Endodermal cell (in vitro differentiated cells): ENCODE measurements at regions not wholly inside any gene's neighbourhood (a gene's known extent, or its start where the extent isn't known, plus 50 kb on each side); places are given as distances from the start of the nearest gene placed in this dataset.

Source experiments
- DNase-seq: peaks from one replicate; pipeline ENCODE4 v3.0.0-alpha.2; 2017
- H3K27ac ChIP-seq: 2 replicates; pipeline ENCODE4 v1.5.1; 2013; ENCODE audit warnings: mild to moderate bottlenecking, low read depth, low read length, moderate library complexity
- H3K27me3 ChIP-seq: 2 replicates; pipeline ENCODE4 v1.6.1; 2013; ENCODE audit warnings: mild to moderate bottlenecking, low read length, moderate library complexity; ENCODE audit not compliant: insufficient read depth, control insufficient read depth, poor library complexity, severe bottlenecking
- H3K36me3 ChIP-seq: 2 replicates; pipeline ENCODE4 v1.7.0; 2013; ENCODE audit warnings: mild to moderate bottlenecking, low read length, moderate library complexity; ENCODE audit not compliant: control insufficient read depth, insufficient read depth
- H3K4me1 ChIP-seq: one replicate; pipeline ENCODE4 v1.7.0; 2013; ENCODE audit warnings: low read length; ENCODE audit not compliant: control insufficient read depth, insufficient read depth
- H3K4me3 ChIP-seq: 2 replicates; pipeline ENCODE4 v1.5.1; 2013; ENCODE audit warnings: mild to moderate bottlenecking, low read length, moderate library complexity
- H3K9ac ChIP-seq: 2 replicates; pipeline ENCODE4 v1.6.1; 2013; ENCODE audit warnings: mild to moderate bottlenecking, low read length, moderate library complexity; ENCODE audit not compliant: poor library complexity, severe bottlenecking; ENCODE audit errors: extremely low read depth
- H3K9me3 ChIP-seq: 2 replicates; pipeline ENCODE4 v1.6.1; 2013; ENCODE audit warnings: mild to moderate bottlenecking, low read length, moderate library complexity; ENCODE audit not compliant: control insufficient read depth
- H3K27ac Mint-ChIP-seq: 2 replicates; pipeline ENCODE4 v1.8.0; 2020; ENCODE audit warnings: mixed read lengths
- H3K27me3 Mint-ChIP-seq: 2 replicates; pipeline ENCODE4 v1.8.0; 2021; ENCODE audit warnings: mild to moderate bottlenecking, mixed read lengths; ENCODE audit not compliant: insufficient read depth
- H3K36me3 Mint-ChIP-seq: 2 replicates; pipeline ENCODE4 v1.8.0; 2020; ENCODE audit warnings: low read depth, mixed read lengths
- H3K4me1 Mint-ChIP-seq: 2 replicates; pipeline ENCODE4 v1.8.0; 2020; ENCODE audit warnings: mixed read lengths
- H3K4me3 Mint-ChIP-seq: 2 replicates; pipeline ENCODE4 v1.8.0; 2020; ENCODE audit warnings: mild to moderate bottlenecking, moderate library complexity, mixed read lengths
- H3K9me3 Mint-ChIP-seq: 2 replicates; pipeline ENCODE4 v1.8.0; 2020; ENCODE audit warnings: mild to moderate bottlenecking, mixed read lengths
- CTCF ChIP-seq: fragments of 200-600 bp; sonication (generic); conservative IDR thresholded peaks from 2 replicates; pipeline ENCODE4 v1.5.0; 2021; ENCODE audit warnings: antibody characterized with exemption, mild to moderate bottlenecking
- WGBS, 2 experiments: methylation state at CpG; one replicate each; pipeline versions ENCODE4 v1.1.5 to v1.1.7; 2013; ENCODE audit warnings: missing lambda C conversion rate in 2 of 2, mixed read lengths in 1 of 2; ENCODE audit not compliant: insufficient coverage in 1 of 2, insufficient read length in 1 of 2; 5-methylcytosine and 5-hydroxymethylcytosine counted together

- Histone ChIP-seq H3K4me3 (no peak overlapping the region), H3K27ac (no peak overlapping the region), H3K9ac (no peak overlapping the region), H3K9me3 (no peaks in the 10 kb centered on the region), H3K36me3 (no peaks in the 10 kb centered on the region), H3K27me3 (no peaks in the 10 kb centered on the region), H3K4me1 (no peaks in the 10 kb centered on the region)
- Mint-ChIP-seq H3K9me3 (no peaks in the 10 kb centered on the region), H3K27me3 (no peaks in the 10 kb centered on the region), H3K4me3 (no peak overlapping the region), H3K27ac (no peak overlapping the region), H3K36me3 (no peaks in the 10 kb centered on the region), H3K4me1 (no peaks in the 10 kb centered on the region)
- 89 to 91% methylated on average over 23 of the region's 23 CpGs for WGBS, 2 experiments
- no peak for TF ChIP-seq CTCF
- DNase-seq, result no peak
These were observed 227.6 kb upstream of the C1orf174 start for GRCh38 chr1:4127592-4128140.

GRCh38 chr1:4128616-4129015 lies 228.5 kb upstream of the C1orf174 start:
- TF ChIP-seq CTCF, result no peak
- H3K9me3 Mint-ChIP-seq, result no peaks in the 10 kb centered on the region
- Histone ChIP-seq H3K36me3 (no peaks in the 10 kb centered on the region), H3K27me3 (no peaks in the 10 kb centered on the region), H3K4me1 (no peaks in the 10 kb centered on the region), H3K9ac (no peak overlapping the region), H3K27ac (no peak overlapping the region), H3K9me3 (no peaks in the 10 kb centered on the region), H3K4me3 (no peak overlapping the region)
- no peaks in the 10 kb centered on the region for H3K4me1 Mint-ChIP-seq
- no peak overlapping the region for H3K27ac Mint-ChIP-seq
- H3K36me3 Mint-ChIP-seq, result no peaks in the 10 kb centered on the region
- no peaks in the 10 kb centered on the region for H3K27me3 Mint-ChIP-seq
- H3K4me3 Mint-ChIP-seq, result no peak overlapping the region
- WGBS, 2 experiments, result 96 to 100% methylated on average over 14 to 20 of the region's 20 CpGs
- no peak for DNase-seq

- Histone ChIP-seq H3K4me1 (no peaks in the 10 kb centered on the region), H3K27me3 (no peaks in the 10 kb centered on the region), H3K36me3 (no peaks in the 10 kb centered on the region), H3K27ac (no peak overlapping the region), H3K9me3 (no peaks in the 10 kb centered on the region), H3K4me3 (no peak overlapping the region), H3K9ac (no peak overlapping the region)
- 86 to 88% methylated on average over 9 to 11 of the region's 11 CpGs for WGBS, 2 experiments
- no peaks in the 10 kb centered on the region for H3K27me3 Mint-ChIP-seq
- no peak overlapping the region for H3K27ac Mint-ChIP-seq
- DNase-seq, result no peak
- no peak overlapping the region for H3K4me3 Mint-ChIP-seq
- no peaks in the 10 kb centered on the region for H3K9me3 Mint-ChIP-seq
- H3K4me1 Mint-ChIP-seq, result no peaks in the 10 kb centered on the region
- TF ChIP-seq CTCF, result no peak
- H3K36me3 Mint-ChIP-seq, result no peaks in the 10 kb centered on the region
These were observed 229.6 kb upstream of the C1orf174 start for GRCh38 chr1:4129693-4130092.
